ENCODE measurements at regions not wholly inside any gene's neighbourhood (a gene's known extent, or its start where the extent isn't known, plus 50 kb on each side); places are given as distances from the start of the nearest gene placed in this dataset.

DNA sequence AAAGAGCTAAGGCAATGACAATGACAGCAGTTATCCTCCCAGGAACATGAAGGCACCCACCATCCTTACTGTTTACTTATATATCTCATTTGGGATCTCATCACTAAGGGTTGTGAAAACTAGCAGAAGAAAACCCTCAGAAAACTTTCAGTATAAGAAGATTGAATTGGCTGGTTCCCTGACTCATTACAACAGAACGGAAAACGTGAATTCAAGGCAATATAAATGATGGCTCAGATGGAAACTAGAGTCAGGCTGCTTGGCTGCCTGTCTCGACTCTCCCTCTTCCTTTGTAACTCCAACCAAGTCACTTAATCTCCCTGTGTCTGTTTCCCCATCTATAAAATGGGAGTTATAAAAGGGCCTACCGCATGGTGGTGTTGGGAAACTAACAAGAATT, 387.1 kb upstream of the JARID2 start:
- TF ChIP-seq, protein P1, sequence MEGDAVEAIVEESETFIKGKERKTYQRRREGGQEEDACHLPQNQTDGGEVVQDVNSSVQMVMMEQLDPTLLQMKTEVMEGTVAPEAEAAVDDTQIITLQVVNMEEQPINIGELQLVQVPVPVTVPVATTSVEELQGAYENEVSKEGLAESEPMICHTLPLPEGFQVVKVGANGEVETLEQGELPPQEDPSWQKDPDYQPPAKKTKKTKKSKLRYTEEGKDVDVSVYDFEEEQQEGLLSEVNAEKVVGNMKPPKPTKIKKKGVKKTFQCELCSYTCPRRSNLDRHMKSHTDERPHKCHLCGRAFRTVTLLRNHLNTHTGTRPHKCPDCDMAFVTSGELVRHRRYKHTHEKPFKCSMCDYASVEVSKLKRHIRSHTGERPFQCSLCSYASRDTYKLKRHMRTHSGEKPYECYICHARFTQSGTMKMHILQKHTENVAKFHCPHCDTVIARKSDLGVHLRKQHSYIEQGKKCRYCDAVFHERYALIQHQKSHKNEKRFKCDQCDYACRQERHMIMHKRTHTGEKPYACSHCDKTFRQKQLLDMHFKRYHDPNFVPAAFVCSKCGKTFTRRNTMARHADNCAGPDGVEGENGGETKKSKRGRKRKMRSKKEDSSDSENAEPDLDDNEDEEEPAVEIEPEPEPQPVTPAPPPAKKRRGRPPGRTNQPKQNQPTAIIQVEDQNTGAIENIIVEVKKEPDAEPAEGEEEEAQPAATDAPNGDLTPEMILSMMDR (IDR thresholded peaks at IDR 0.05), result no peak
- TF ChIP-seq SMAD3 (CRISPR knock-in tag; IDR thresholded peaks at IDR 0.05; ENCODE audit: borderline replicate concordance) (no peak), FOXP1 (CRISPR knock-in tag; IDR thresholded peaks at IDR 0.05; ENCODE audit: borderline replicate concordance) (no peak), TCF7 (CRISPR knock-in tag; IDR thresholded peaks at IDR 0.05; ENCODE audit: low read depth) (no peak), ZNF232 (CRISPR knock-in tag; IDR thresholded peaks at IDR 0.05) (no peak), CREB1 (CRISPR knock-in tag; IDR thresholded peaks at IDR 0.05) (no peak)
- TF ChIP-seq, protein P2, sequence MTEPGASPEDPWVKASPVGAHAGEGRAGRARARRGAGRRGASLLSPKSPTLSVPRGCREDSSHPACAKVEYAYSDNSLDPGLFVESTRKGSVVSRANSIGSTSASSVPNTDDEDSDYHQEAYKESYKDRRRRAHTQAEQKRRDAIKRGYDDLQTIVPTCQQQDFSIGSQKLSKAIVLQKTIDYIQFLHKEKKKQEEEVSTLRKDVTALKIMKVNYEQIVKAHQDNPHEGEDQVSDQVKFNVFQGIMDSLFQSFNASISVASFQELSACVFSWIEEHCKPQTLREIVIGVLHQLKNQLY (CRISPR knock-in tag; IDR thresholded peaks at IDR 0.05), result no peak
- TF ChIP-seq, protein P3, sequence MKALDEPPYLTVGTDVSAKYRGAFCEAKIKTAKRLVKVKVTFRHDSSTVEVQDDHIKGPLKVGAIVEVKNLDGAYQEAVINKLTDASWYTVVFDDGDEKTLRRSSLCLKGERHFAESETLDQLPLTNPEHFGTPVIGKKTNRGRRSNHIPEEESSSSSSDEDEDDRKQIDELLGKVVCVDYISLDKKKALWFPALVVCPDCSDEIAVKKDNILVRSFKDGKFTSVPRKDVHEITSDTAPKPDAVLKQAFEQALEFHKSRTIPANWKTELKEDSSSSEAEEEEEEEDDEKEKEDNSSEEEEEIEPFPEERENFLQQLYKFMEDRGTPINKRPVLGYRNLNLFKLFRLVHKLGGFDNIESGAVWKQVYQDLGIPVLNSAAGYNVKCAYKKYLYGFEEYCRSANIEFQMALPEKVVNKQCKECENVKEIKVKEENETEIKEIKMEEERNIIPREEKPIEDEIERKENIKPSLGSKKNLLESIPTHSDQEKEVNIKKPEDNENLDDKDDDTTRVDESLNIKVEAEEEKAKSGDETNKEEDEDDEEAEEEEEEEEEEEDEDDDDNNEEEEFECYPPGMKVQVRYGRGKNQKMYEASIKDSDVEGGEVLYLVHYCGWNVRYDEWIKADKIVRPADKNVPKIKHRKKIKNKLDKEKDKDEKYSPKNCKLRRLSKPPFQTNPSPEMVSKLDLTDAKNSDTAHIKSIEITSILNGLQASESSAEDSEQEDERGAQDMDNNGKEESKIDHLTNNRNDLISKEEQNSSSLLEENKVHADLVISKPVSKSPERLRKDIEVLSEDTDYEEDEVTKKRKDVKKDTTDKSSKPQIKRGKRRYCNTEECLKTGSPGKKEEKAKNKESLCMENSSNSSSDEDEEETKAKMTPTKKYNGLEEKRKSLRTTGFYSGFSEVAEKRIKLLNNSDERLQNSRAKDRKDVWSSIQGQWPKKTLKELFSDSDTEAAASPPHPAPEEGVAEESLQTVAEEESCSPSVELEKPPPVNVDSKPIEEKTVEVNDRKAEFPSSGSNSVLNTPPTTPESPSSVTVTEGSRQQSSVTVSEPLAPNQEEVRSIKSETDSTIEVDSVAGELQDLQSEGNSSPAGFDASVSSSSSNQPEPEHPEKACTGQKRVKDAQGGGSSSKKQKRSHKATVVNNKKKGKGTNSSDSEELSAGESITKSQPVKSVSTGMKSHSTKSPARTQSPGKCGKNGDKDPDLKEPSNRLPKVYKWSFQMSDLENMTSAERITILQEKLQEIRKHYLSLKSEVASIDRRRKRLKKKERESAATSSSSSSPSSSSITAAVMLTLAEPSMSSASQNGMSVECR (CRISPR knock-in tag; IDR thresholded peaks at IDR 0.05; ENCODE audit: borderline replicate concordance), result no peak
- TF ChIP-seq, protein P4, sequence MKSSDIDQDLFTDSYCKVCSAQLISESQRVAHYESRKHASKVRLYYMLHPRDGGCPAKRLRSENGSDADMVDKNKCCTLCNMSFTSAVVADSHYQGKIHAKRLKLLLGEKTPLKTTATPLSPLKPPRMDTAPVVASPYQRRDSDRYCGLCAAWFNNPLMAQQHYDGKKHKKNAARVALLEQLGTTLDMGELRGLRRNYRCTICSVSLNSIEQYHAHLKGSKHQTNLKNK (CRISPR knock-in tag; IDR thresholded peaks at IDR 0.05), result no peak
